Omental fat pad (tissue), 3 donors: ENCODE measurements at regions not wholly inside any gene's neighbourhood (a gene's known extent, or its start where the extent isn't known, plus 50 kb on each side); places are given as distances from the start of the nearest gene placed in this dataset. TPM values are rescaled to one million over a fixed set of nuclear protein-coding genes. Genes with fewer than 3 reads are reported as not detected.

ENCODE experiments used
- ATAC-seq: fragments of 150-250 bp; one replicate; pipeline ENCODE4 v1.9.1; 2016; ENCODE audit warnings: mild to moderate bottlenecking, moderate library complexity; ENCODE audit not compliant: low FRiP score
- DNase-seq: peaks from one replicate; pipeline ENCODE4 v3.0.0-alpha.2; 2019; ENCODE audit warnings: low spot score
- CTCF ChIP-seq, 3 donors: fragments of 450-650 bp; IDR thresholded peaks; one replicate each; pipeline ENCODE4 v1.5.1; 2016 to 2017; ENCODE audit warnings: antibody characterized with exemption in 3 of 3, mild to moderate bottlenecking in 3 of 3, moderate library complexity in 2 of 3
- small RNA-seq: library from RNA; depleted of rRNA; stranded (forward); fragments of <200 nt; gene quantifications from one replicate; pipeline ENCODE3, GENCODE V24; 2016

- DNase-seq = no peak
- ATAC-seq = no peak
Measured at GRCh38 chr3:18481946-18482548, 56.9 kb upstream of the SATB1 start.

GRCh38 chr3:18477620-18478019 lies 52.5 kb upstream of the SATB1 start:
- ATAC-seq = no peak
- no peak for TF ChIP-seq CTCF (IDR thresholded peaks at IDR 0.05)
- DNase-seq = no peak

More at GRCh38 chr3:18481946-18482548, 56.9 kb upstream of the SATB1 start:
- no peak for TF ChIP-seq CTCF (IDR thresholded peaks at IDR 0.05)

Small RNA genes in the stretch of these regions (small RNA-seq; reads per million reads assigned to genes)
- not detected for gene RNU6-138P
